ENCODE measurements at regions not wholly inside any gene's neighbourhood (a gene's known extent, or its start where the extent isn't known, plus 50 kb on each side); places are given as distances from the start of the nearest gene placed in this dataset.

DNA sequence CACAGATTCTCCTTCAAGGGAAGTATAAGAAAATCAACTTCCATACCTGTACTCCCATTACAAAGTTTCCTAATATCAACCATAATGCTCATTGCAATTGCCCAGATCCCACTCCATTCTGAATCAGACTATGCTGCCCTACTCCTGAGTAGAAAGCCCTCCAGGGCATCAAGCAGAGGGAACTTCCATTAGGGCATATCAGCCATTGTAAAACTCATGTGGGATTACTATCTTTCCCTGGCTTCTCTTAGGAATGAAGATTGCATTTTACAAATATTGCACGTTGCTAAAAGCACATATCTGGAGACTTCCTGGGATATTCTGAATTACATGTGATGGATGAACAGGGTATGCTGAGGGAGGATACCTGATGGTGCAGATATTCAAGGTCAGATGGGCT is 263.2 kb downstream of the FOXA2 start:
- Histone ChIP-seq H2BK5ac (ENCODE audit: insufficient read length, low read length) (no peak overlapping the region), H3K18ac (ENCODE audit: insufficient read length, low read depth, low read length) (no peak overlapping the region), H3K56ac (ENCODE audit: insufficient read length, low read depth, low read length) (no peak overlapping the region), H2BK12ac (ENCODE audit: insufficient read length, low read depth, low read length) (no peak overlapping the region), H2BK120ac (ENCODE audit: low read depth, low read length, poor library complexity, severe bottlenecking) (no peak overlapping the region), H4K91ac (ENCODE audit: insufficient read length, low read depth, low read length) (no peak overlapping the region), H3K79me1 (ENCODE audit: insufficient read depth, low read depth, low read length, poor library complexity, severe bottlenecking) (no peaks in the 10 kb centered on the region), H3K4me1 (ENCODE audit: insufficient read depth, low read length) (no peaks in the 10 kb centered on the region), H3K9me3 (ENCODE audit: control insufficient read depth, low read depth, low read length) (no peaks in the 10 kb centered on the region), H3K27ac (ENCODE audit: insufficient read length, low read depth, low read length) (no peak overlapping the region), H4K5ac (ENCODE audit: insufficient read length, low read depth, low read length) (no peak overlapping the region), H3K9ac (ENCODE audit: extremely low read depth, insufficient read length, low read length) (no peak overlapping the region), H3K79me2 (ENCODE audit: insufficient read depth, low read length) (no peaks in the 10 kb centered on the region), H3T11ph (ENCODE audit: low read length) (no peak overlapping the region), H2AK5ac (ENCODE audit: insufficient read length, low read length) (no peak overlapping the region), H3K23me2 (ENCODE audit: insufficient read length, low read depth, low read length, poor library complexity, severe bottlenecking) (no peaks in the 10 kb centered on the region), H3K4me2 (ENCODE audit: insufficient read depth, insufficient read length, low read length) (no peak overlapping the region), H2BK15ac (ENCODE audit: low read depth, low read length) (no peak overlapping the region), H2BK20ac (ENCODE audit: low read depth, low read length, poor library complexity, severe bottlenecking) (no peak overlapping the region), H2AFZ (ENCODE audit: low read length) (no peak overlapping the region), H3K4ac (ENCODE audit: low read depth, low read length) (no peak overlapping the region), H3K23ac (ENCODE audit: insufficient read length, low read depth, low read length) (no peak overlapping the region), H3K14ac (ENCODE audit: insufficient read depth, low read length) (no peak overlapping the region), H3K27me3 (ENCODE audit: insufficient read depth, low read length) (no peaks in the 10 kb centered on the region), H4K20me1 (ENCODE audit: control insufficient read depth, insufficient read depth, insufficient read length) (no peaks in the 10 kb centered on the region), H4K8ac (replicated peaks; ENCODE audit: insufficient read length, low read depth, low read length) (no peak overlapping the region)
- Mint-ChIP-seq H3K27ac (no peak overlapping the region), H3K9me3 (no peaks in the 10 kb centered on the region), H3K4me3 (no peak overlapping the region), H3K27me3 (ENCODE audit: low read depth) (peaks cover 29% of the 10 kb centered on the region), H3K4me1 (no peaks in the 10 kb centered on the region), H3K36me3 (ENCODE audit: insufficient read depth in 1 of 3, low read depth in 3 of 3) (no peaks in the 10 kb centered on the region)
- TF ChIP-seq, protein P1, sequence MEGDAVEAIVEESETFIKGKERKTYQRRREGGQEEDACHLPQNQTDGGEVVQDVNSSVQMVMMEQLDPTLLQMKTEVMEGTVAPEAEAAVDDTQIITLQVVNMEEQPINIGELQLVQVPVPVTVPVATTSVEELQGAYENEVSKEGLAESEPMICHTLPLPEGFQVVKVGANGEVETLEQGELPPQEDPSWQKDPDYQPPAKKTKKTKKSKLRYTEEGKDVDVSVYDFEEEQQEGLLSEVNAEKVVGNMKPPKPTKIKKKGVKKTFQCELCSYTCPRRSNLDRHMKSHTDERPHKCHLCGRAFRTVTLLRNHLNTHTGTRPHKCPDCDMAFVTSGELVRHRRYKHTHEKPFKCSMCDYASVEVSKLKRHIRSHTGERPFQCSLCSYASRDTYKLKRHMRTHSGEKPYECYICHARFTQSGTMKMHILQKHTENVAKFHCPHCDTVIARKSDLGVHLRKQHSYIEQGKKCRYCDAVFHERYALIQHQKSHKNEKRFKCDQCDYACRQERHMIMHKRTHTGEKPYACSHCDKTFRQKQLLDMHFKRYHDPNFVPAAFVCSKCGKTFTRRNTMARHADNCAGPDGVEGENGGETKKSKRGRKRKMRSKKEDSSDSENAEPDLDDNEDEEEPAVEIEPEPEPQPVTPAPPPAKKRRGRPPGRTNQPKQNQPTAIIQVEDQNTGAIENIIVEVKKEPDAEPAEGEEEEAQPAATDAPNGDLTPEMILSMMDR (conservative IDR thresholded peaks at IDR 0.05) = no peak
- no CpG with 5 or more reads among the region's 1 CpG for WGBS (ENCODE audit: extremely low coverage, insufficient read length, low lambda C conversion rate)
- DNase-seq = no peak

Measured in H9 (cell line).